ENCODE measurements at regions not wholly inside any gene's neighbourhood (a gene's known extent, or its start where the extent isn't known, plus 50 kb on each side); places are given as distances from the start of the nearest gene placed in this dataset.

- H3K4me3 Mint-ChIP-seq, result peak overlapping the region; percentile 47 to 71 (median 55)
- no peak for TF ChIP-seq CTCF (IDR thresholded peaks at IDR 0.05; ENCODE audit: unreplicated experiment in 3 of 3)
- peaks cover 41% of the 10 kb centered on the region for H3K4me1 Mint-ChIP-seq
- H3K27me3 Mint-ChIP-seq (ENCODE audit: low read depth), result peaks cover 19% of the 10 kb centered on the region
- peaks cover 26% of the 10 kb centered on the region for H3K9me3 Mint-ChIP-seq
- H3K36me3 Mint-ChIP-seq (ENCODE audit: low read depth), result no peaks in the 10 kb centered on the region
- H3K27ac Mint-ChIP-seq, result peak overlapping the region; percentile 83 to 99 (median 94)
These were observed 109.2 kb downstream of the TMEM18 start for GRCh38 chr2:567865-568638.

GRCh38 chr2:567496-567864 is 109.7 kb downstream of the TMEM18 start:
- no peak for TF ChIP-seq CTCF (IDR thresholded peaks at IDR 0.05; ENCODE audit: unreplicated experiment in 3 of 3)
- Mint-ChIP-seq H3K9me3 (peaks cover 24% of the 10 kb centered on the region), H3K4me3 (peak overlapping the region; percentile 1 to 30 (median 20)), H3K27me3 (ENCODE audit: low read depth) (peaks cover 19% of the 10 kb centered on the region), H3K36me3 (ENCODE audit: low read depth) (no peaks in the 10 kb centered on the region), H3K27ac (peak overlapping the region; percentile 52 to 99 (median 83)), H3K4me1 (peaks cover 39% of the 10 kb centered on the region)

- H3K36me3 Mint-ChIP-seq (ENCODE audit: low read depth), result no peaks in the 10 kb centered on the region
- no peak overlapping the region for H3K4me3 Mint-ChIP-seq
- peaks cover 16% of the 10 kb centered on the region for H3K9me3 Mint-ChIP-seq
- H3K27ac Mint-ChIP-seq, result peak overlapping the region; percentile 29 to 99 (median 52)
- no peak for TF ChIP-seq CTCF (IDR thresholded peaks at IDR 0.05; ENCODE audit: unreplicated experiment in 3 of 3)
- H3K27me3 Mint-ChIP-seq (ENCODE audit: low read depth), result peaks cover 20% of the 10 kb centered on the region
- peaks cover 44% of the 10 kb centered on the region for H3K4me1 Mint-ChIP-seq
These were observed 110.6 kb downstream of the TMEM18 start for GRCh38 chr2:566379-567313.

- Mint-ChIP-seq H3K27ac (peak overlapping the region in 1 of 3 experiments; percentile 62), H3K27me3 (ENCODE audit: low read depth) (peaks cover 30% of the 10 kb centered on the region), H3K36me3 (ENCODE audit: low read depth) (no peaks in the 10 kb centered on the region), H3K9me3 (no peaks in the 10 kb centered on the region), H3K4me1 (peaks cover 39% of the 10 kb centered on the region), H3K4me3 (no peak overlapping the region)
- no peak for TF ChIP-seq CTCF (IDR thresholded peaks at IDR 0.05; ENCODE audit: unreplicated experiment in 3 of 3)
These were observed 112.6 kb downstream of the TMEM18 start for GRCh38 chr2:564471-565181.

GRCh38 chr2:563512-563911 is 113.7 kb downstream of the TMEM18 start:
- Mint-ChIP-seq H3K27ac (peak overlapping the region in 2 of 3 experiments; percentile 42 to 48), H3K4me3 (no peak overlapping the region), H3K27me3 (ENCODE audit: low read depth) (peaks cover 29% of the 10 kb centered on the region), H3K9me3 (no peaks in the 10 kb centered on the region), H3K4me1 (peaks cover 28% of the 10 kb centered on the region), H3K36me3 (ENCODE audit: low read depth) (no peaks in the 10 kb centered on the region)
- TF ChIP-seq CTCF (IDR thresholded peaks at IDR 0.05; ENCODE audit: unreplicated experiment in 3 of 3), result no peak
